IMR-90 (cell line): ENCODE measurements at regions not wholly inside any gene's neighbourhood (a gene's known extent, or its start where the extent isn't known, plus 50 kb on each side); places are given as distances from the start of the nearest gene placed in this dataset.

Experiments
- ATAC-seq: fragments of 200-7000 bp; cut with Tn5 transposase; 2 replicates; pipeline ENCODE4 v1.9.1; 2020; ENCODE audit warnings: low read depth, mild to moderate bottlenecking, moderate library complexity
- BruUV-seq: library from RNA; stranded (reverse); fragments of 400-500 nt; replicated peaks from 2 replicates; lab custom pipeline; 2021; lab: Mats Ljungman, UMichigan
- CTCF ChIA-PET: fragments of 300-600 bp; formaldehyde crosslinking; extraction: SDS; loops from one replicate; lab custom pipeline; 2021; ENCODE audit warnings: antibody characterized with exemption; lab: Yijun Ruan, JAX
- POLR2A ChIA-PET: fragments of 300-600 bp; sonication (Branson Sonifier 250); formaldehyde crosslinking; loops from one replicate; lab custom pipeline; 2022; ENCODE audit warnings: antibody characterized with exemption; ENCODE audit not compliant: unreplicated experiment; lab: Charles Lee
- DNase-seq: peaks from one replicate; pipeline ENCODE4 v3.0.0; 2013
- H2AFZ ChIP-seq: replicated peaks from 2 replicates; pipeline ENCODE3; 2013; ENCODE audit warnings: low read length, mild to moderate bottlenecking; ENCODE audit not compliant: poor library complexity
- H2AK5ac ChIP-seq: 2 replicates; pipeline ENCODE4 v1.6.1; 2013; ENCODE audit warnings: low read depth, low read length, inconsistent platforms
- H2AK9ac ChIP-seq: replicated peaks from 2 replicates; pipeline ENCODE3; 2013; ENCODE audit warnings: mild to moderate bottlenecking, low read depth, low read length, moderate library complexity; ENCODE audit not compliant: poor library complexity
- H2BK120ac ChIP-seq: 2 replicates; pipeline ENCODE4 v1.6.1; 2013; ENCODE audit warnings: low read depth, low read length, inconsistent platforms
- H2BK15ac ChIP-seq: 3 replicates; pipeline ENCODE4 v1.6.1; 2013; ENCODE audit warnings: low read depth, low read length, inconsistent platforms
- H2BK20ac ChIP-seq: 2 replicates; pipeline ENCODE4 v1.6.1; 2013; ENCODE audit warnings: low read depth, mild to moderate bottlenecking, inconsistent platforms, low read length, moderate library complexity
- H2BK5ac ChIP-seq: 2 replicates; pipeline ENCODE4 v1.6.1; 2013; ENCODE audit warnings: mild to moderate bottlenecking, low read depth, low read length, inconsistent platforms; ENCODE audit not compliant: poor library complexity, severe bottlenecking
- H3K14ac ChIP-seq: replicated peaks from 2 replicates; pipeline ENCODE4 v1.6.1; 2013; ENCODE audit warnings: low read depth, low read length, inconsistent platforms
- H3K18ac ChIP-seq: 2 replicates; pipeline ENCODE4 v1.6.1; 2013; ENCODE audit warnings: low read depth, low read length, control low read depth
- H3K23ac ChIP-seq: 2 replicates; pipeline ENCODE4 v1.6.1; 2013; ENCODE audit warnings: low read depth, low read length, inconsistent platforms
- H3K27ac ChIP-seq: 2 replicates; pipeline ENCODE4 v1.5.1; 2013; ENCODE audit warnings: mild to moderate bottlenecking, control low read depth, low read length; ENCODE audit not compliant: insufficient read depth
- H3K27me3 ChIP-seq: 2 replicates; pipeline ENCODE4 v1.6.1; 2013; ENCODE audit warnings: low read length; ENCODE audit not compliant: control insufficient read depth, insufficient read depth
- H3K36me3 ChIP-seq: 2 replicates; pipeline ENCODE4 v1.6.1; 2013; ENCODE audit warnings: low read length, mixed read lengths; ENCODE audit not compliant: control insufficient read depth, insufficient read depth
- H3K4ac ChIP-seq: 2 replicates; pipeline ENCODE4 v1.6.1; 2013; ENCODE audit warnings: low read depth, low read length, inconsistent platforms
- H3K4me1 ChIP-seq: 2 replicates; pipeline ENCODE4 v1.6.1; 2013; ENCODE audit warnings: low read length, mixed read lengths; ENCODE audit not compliant: control insufficient read depth, insufficient read depth
- H3K4me2 ChIP-seq: 2 replicates; pipeline ENCODE4 v1.6.1; 2013; ENCODE audit warnings: low read depth, mild to moderate bottlenecking, control low read depth, low read length, moderate library complexity
- H3K4me3 ChIP-seq: 2 replicates; pipeline ENCODE4 v1.5.1; 2013; ENCODE audit warnings: low read depth, mild to moderate bottlenecking, control low read depth, low read length, moderate library complexity; ENCODE audit not compliant: insufficient read depth
- H3K56ac ChIP-seq: 2 replicates; pipeline ENCODE4 v1.6.1; 2013; ENCODE audit warnings: low read length, inconsistent platforms; ENCODE audit not compliant: insufficient read depth; ENCODE audit errors: extremely low read depth
- H3K79me1 ChIP-seq, 2 experiments: 2 replicates each; pipeline ENCODE4 v1.6.1; 2013; ENCODE audit warnings: low read length in 2 of 2, inconsistent platforms in 1 of 2, low read depth in 1 of 2
- H3K9ac ChIP-seq: 2 replicates; pipeline ENCODE4 v1.6.1; 2013; ENCODE audit warnings: low read depth, low read length, control low read depth
- H3K9me1 ChIP-seq: 2 replicates; pipeline ENCODE4 v1.6.1; 2013; ENCODE audit warnings: low read length, inconsistent platforms; ENCODE audit not compliant: insufficient read depth
- H3K9me3 ChIP-seq: 2 replicates; pipeline ENCODE4 v1.6.1; 2013; ENCODE audit warnings: low read length; ENCODE audit not compliant: control insufficient read depth, insufficient read depth
- H4K20me1 ChIP-seq: 2 replicates; pipeline ENCODE4 v1.6.1; 2013; ENCODE audit warnings: low read length, inconsistent platforms; ENCODE audit not compliant: insufficient read depth
- H4K5ac ChIP-seq: 2 replicates; pipeline ENCODE4 v1.6.1; 2013; ENCODE audit warnings: mild to moderate bottlenecking, low read depth, low read length, control low read depth
- H4K8ac ChIP-seq, 2 experiments: 2 replicates each; pipeline ENCODE4 v1.6.1; 2013; ENCODE audit warnings: low read depth in 2 of 2, low read length in 2 of 2, control low read depth in 1 of 2, inconsistent platforms in 1 of 2
- H4K91ac ChIP-seq: 2 replicates; pipeline ENCODE4 v1.6.1; 2013; ENCODE audit warnings: low read depth, low read length, inconsistent platforms; ENCODE audit not compliant: insufficient read depth
- BHLHE40 ChIP-seq: fragments of 150-350 bp; IDR thresholded peaks from 2 replicates; pipeline ENCODE4 v1.6.1; 2016; ENCODE audit warnings: mild to moderate bottlenecking, low read depth, low read length
- CEBPB ChIP-seq: IDR thresholded peaks from 2 replicates; pipeline ENCODE4 v1.6.1; 2012; ENCODE audit warnings: low read depth, low read length, improper control_type of control experiment
- CHD1 ChIP-seq: IDR thresholded peaks from 2 replicates; pipeline ENCODE4 v1.6.1; 2012; ENCODE audit warnings: low read depth, low read length, improper control_type of control experiment
- CTCF ChIP-seq: conservative IDR thresholded peaks from 2 replicates; pipeline ENCODE4 v1.5.1; 2012; ENCODE audit warnings: mild to moderate bottlenecking, low read depth, low read length, improper control_type of control experiment
- ELK1 ChIP-seq: fragments of 150-350 bp; IDR thresholded peaks from 2 replicates; pipeline ENCODE4 v1.6.1; 2016; ENCODE audit warnings: low read depth, mild to moderate bottlenecking, low read length, moderate library complexity, borderline replicate concordance
- FOS ChIP-seq: fragments of 150-350 bp; IDR thresholded peaks from 2 replicates; pipeline ENCODE4 v1.6.1; 2016; ENCODE audit warnings: low read depth, low read length
- MAFK ChIP-seq: IDR thresholded peaks from 2 replicates; pipeline ENCODE4 v1.6.1; 2012; ENCODE audit warnings: low read depth, low read length, improper control_type of control experiment
- MAZ ChIP-seq: IDR thresholded peaks from 2 replicates; pipeline ENCODE4 v1.6.1; 2012; ENCODE audit warnings: low read depth, mild to moderate bottlenecking, low read length, improper control_type of control experiment, moderate library complexity, borderline replicate concordance
- MXI1 ChIP-seq: IDR thresholded peaks from 2 replicates; pipeline ENCODE4 v1.6.1; 2012; ENCODE audit warnings: low read depth, mild to moderate bottlenecking, low read length, moderate library complexity, borderline replicate concordance
- NFE2L2 ChIP-seq: fragments of 150-350 bp; IDR thresholded peaks from 2 replicates; pipeline ENCODE4 v1.6.1; 2016; ENCODE audit warnings: low read depth, mild to moderate bottlenecking, low read length
- POLR2A ChIP-seq: IDR thresholded peaks from 2 replicates; pipeline ENCODE4 v1.6.1; 2012; ENCODE audit warnings: mild to moderate bottlenecking, low read depth, low read length
- RAD21 ChIP-seq: IDR thresholded peaks from 2 replicates; pipeline ENCODE4 v1.6.1; 2012; ENCODE audit warnings: low read length, improper control_type of control experiment
- RCOR1 ChIP-seq: IDR thresholded peaks from 2 replicates; pipeline ENCODE4 v1.6.1; 2012; ENCODE audit warnings: mild to moderate bottlenecking, low read length, improper control_type of control experiment; ENCODE audit not compliant: insufficient replicate concordance
- RFX5 ChIP-seq: IDR thresholded peaks from 2 replicates; pipeline ENCODE4 v1.8.0; 2012; ENCODE audit warnings: low read depth, mild to moderate bottlenecking, low read length, moderate library complexity
- SMC3 ChIP-seq: fragments of 150-350 bp; IDR thresholded peaks from 2 replicates; pipeline ENCODE4 v1.6.1; 2016; ENCODE audit warnings: low read depth, mild to moderate bottlenecking, antibody characterized with exemption, low read length, moderate library complexity
- USF2 ChIP-seq: fragments of 150-350 bp; IDR thresholded peaks from 2 replicates; pipeline ENCODE4 v1.6.1; 2017; ENCODE audit warnings: mild to moderate bottlenecking, antibody characterized with exemption, low read length, low read depth
- WGBS, 2 experiments: methylation state at CpG; one replicate each; pipeline versions ENCODE4 v1.1.5 to v1.1.7; 2013; ENCODE audit warnings: missing lambda C conversion rate in 2 of 2; ENCODE audit not compliant: insufficient read length in 1 of 2; ENCODE audit errors: extremely low coverage in 2 of 2; 5-methylcytosine and 5-hydroxymethylcytosine counted together
- dilution Hi-C: fragments of 300-500 bp; cut with HindIII; formaldehyde crosslinking; loops from one replicate; pipeline ENCODE4 v1.14.3; 2018; ENCODE audit warnings: low sequenced_read_pairs; ENCODE audit not compliant: unreplicated experiment
- in situ Hi-C: fragments of 300-500 bp; cut with MboI; formaldehyde crosslinking; loops from 3 replicates; pipeline ENCODE4 v1.14.3; 2019; ENCODE audit warnings: low sequenced_read_pairs, inconsistent platforms, mixed read lengths
- intact Hi-C: fragments of 100-400 bp; cut with micrococcal nuclease; formaldehyde crosslinking; loops from 2 replicates; pipeline ENCODE4 v1.10.0; 2022

GRCh38 chr2:15816226-15816625 is 124.1 kb upstream of the MYCN start:
- H2AK9ac ChIP-seq = no peak overlapping the region
- H3K9me1 ChIP-seq = no peaks in the 10 kb centered on the region
- POLR2A ChIA-PET = no interaction called here
- in situ Hi-C loops (no loop called here), dilution Hi-C loops (no loop called here), intact Hi-C loops (no loop called here)
- H3K27ac ChIP-seq = no peak overlapping the region
- H3K4me2 ChIP-seq = no peak overlapping the region
- WGBS, 2 experiments = no CpG with 5 or more reads among the region's 3 CpGs
- H2BK120ac ChIP-seq = no peak overlapping the region
- no peak overlapping the region for H3K4me3 ChIP-seq
- H3K56ac ChIP-seq = no peak overlapping the region
- H3K23ac ChIP-seq = no peak overlapping the region
- H4K91ac ChIP-seq = no peak overlapping the region
- no peaks in the 10 kb centered on the region for H4K20me1 ChIP-seq
- no peak overlapping the region for H2AK5ac ChIP-seq
- no peak overlapping the region for H3K18ac ChIP-seq
- no peak overlapping the region for H3K14ac ChIP-seq
- no peak overlapping the region for H3K9ac ChIP-seq
- H3K9me3 ChIP-seq = peaks cover 45% of the 10 kb centered on the region
- TF ChIP-seq BHLHE40 (no peak), CEBPB (no peak), FOS (no peak), CHD1 (no peak), CTCF (no peak), RCOR1 (no peak), SMC3 (no peak), POLR2A (no peak), NFE2L2 (no peak), RFX5 (no peak), RAD21 (no peak), MAZ (no peak), ELK1 (no peak), MAFK (no peak), MXI1 (no peak), USF2 (no peak)
- ATAC-seq = no peak
- no TSS peak for BruUV-seq
- H2AFZ ChIP-seq = no peak overlapping the region
- no peak overlapping the region for H2BK5ac ChIP-seq
- H3K4ac ChIP-seq = no peak overlapping the region
- no peaks in the 10 kb centered on the region for H3K4me1 ChIP-seq
- no peak for DNase-seq
- H3K79me1 ChIP-seq = no peaks in the 10 kb centered on the region
- no peak overlapping the region for H2BK15ac ChIP-seq
- H2BK20ac ChIP-seq = no peak overlapping the region
- no peaks in the 10 kb centered on the region for H3K36me3 ChIP-seq
- H4K5ac ChIP-seq = no peak overlapping the region
- CTCF ChIA-PET = no interaction called here
- no peak overlapping the region for H4K8ac ChIP-seq
- H3K27me3 ChIP-seq = no peaks in the 10 kb centered on the region
